Kidney (tissue), 13 donors: ENCODE measurements at regions not wholly inside any gene's neighbourhood (a gene's known extent, or its start where the extent isn't known, plus 50 kb on each side); places are given as distances from the start of the nearest gene placed in this dataset.

Source experiments
- DNase-seq, 5 donors: peaks; one replicate each; pipeline ENCODE4 v3.0.0-alpha.2; 2013 to 2020
- FAIRE-seq: peaks from 2 replicates; lab custom pipeline; 2012; peaks lifted over from hg19 to GRCh38; lab: Jason Lieb, UNC
- H3K27ac ChIP-seq, 2 donors: one replicate each; pipeline ENCODE4 v1.7.0; 2013; ENCODE audit warnings: low read depth in 2 of 2, low read length in 2 of 2, inconsistent platforms in 1 of 2
- H3K27me3 ChIP-seq: one replicate; pipeline ENCODE4 v1.7.1; 2013; ENCODE audit warnings: low read length, inconsistent platforms; ENCODE audit not compliant: control insufficient read depth, insufficient read depth
- H3K36me3 ChIP-seq, 3 donors: one replicate each; pipeline versions ENCODE4 v1.7.0 to v1.7.1; 2013; ENCODE audit warnings: low read length in 3 of 3, control low read depth in 1 of 3, inconsistent platforms in 1 of 3; ENCODE audit not compliant: insufficient read depth in 3 of 3, control insufficient read depth in 2 of 3
- H3K4me1 ChIP-seq, 3 donors: one replicate each; pipeline versions ENCODE4 v1.7.0 to v1.7.1; 2013; ENCODE audit warnings: low read length in 3 of 3, inconsistent platforms in 1 of 3, low read depth in 1 of 3; ENCODE audit not compliant: control insufficient read depth in 2 of 3, insufficient read depth in 2 of 3
- H3K4me3 ChIP-seq, 3 donors: one replicate each; pipeline versions ENCODE4 v1.7.0 to v1.8.1; 2013; ENCODE audit warnings: low read length in 3 of 3, control low read depth in 1 of 3, inconsistent platforms in 1 of 3
- H3K9ac ChIP-seq, 3 donors: one replicate each; pipeline versions ENCODE4 v1.7.0 to v1.7.1; 2013; ENCODE audit warnings: low read length in 3 of 3, control low read depth in 1 of 3, inconsistent platforms in 1 of 3
- H3K9me3 ChIP-seq, 3 donors: one replicate each; pipeline versions ENCODE4 v1.7.0 to v1.7.1; 2013; ENCODE audit warnings: low read length in 3 of 3, control low read depth in 1 of 3, inconsistent platforms in 1 of 3; ENCODE audit not compliant: control insufficient read depth in 2 of 3, insufficient read depth in 1 of 3
- CTCF ChIP-seq: IDR thresholded peaks from 3 replicates; pipeline ENCODE4 v1.5.1; 2012; ENCODE audit warnings: mild to moderate bottlenecking, moderate library complexity, borderline replicate concordance; ENCODE audit not compliant: insufficient read depth; ENCODE audit errors: extremely low read depth
- intact Hi-C: fragments of 100-400 bp; cut with DNase I; formaldehyde crosslinking; loops from one replicate; pipeline ENCODE4 v1.11.1; 2022
- donor health status: control.
- donor health status: control.
- donor health status: control.
- donor health status: control.
- donor health status: control.
- donor health status: DM: yes; HTN: yes; CAD: no.
- donor health status: Normal renal cell carcinoma (clear cell type).

- intact Hi-C loops: no loop called here
- no peak for TF ChIP-seq CTCF
- no peaks in the 10 kb centered on the region for H3K9me3 ChIP-seq
- H3K27ac ChIP-seq: no peak overlapping the region
- DNase-seq (no peak), FAIRE-seq (no peak)
- H3K4me1 ChIP-seq: peaks cover 0 to 4% (median 0%) of the 10 kb centered on the region in 3 donors
- H3K27me3 ChIP-seq: no peaks in the 10 kb centered on the region
- no peak overlapping the region for H3K9ac ChIP-seq
- H3K36me3 ChIP-seq: no peaks in the 10 kb centered on the region
- no peak overlapping the region for H3K4me3 ChIP-seq
Measured at GRCh38 chr5:159824188-159825161, 91.8 kb upstream of the ADRA1B start.

GRCh38 chr5:159825551-159826051 lies 90.7 kb upstream of the ADRA1B start:
- FAIRE-seq (no peak), DNase-seq (no peak)
- H3K9ac ChIP-seq: no peak overlapping the region
- H3K36me3 ChIP-seq: no peaks in the 10 kb centered on the region
- intact Hi-C loops: no loop called here
- peaks cover 0 to 4% (median 0%) of the 10 kb centered on the region in 3 donors for H3K4me1 ChIP-seq
- H3K27me3 ChIP-seq: no peaks in the 10 kb centered on the region
- H3K27ac ChIP-seq: no peak overlapping the region
- no peak for TF ChIP-seq CTCF
- no peaks in the 10 kb centered on the region for H3K9me3 ChIP-seq
- H3K4me3 ChIP-seq: no peak overlapping the region

GRCh38 chr5:159826351-159827214 lies 89.7 kb upstream of the ADRA1B start:
- Histone ChIP-seq H3K9ac (no peak overlapping the region), H3K27me3 (no peaks in the 10 kb centered on the region), H3K36me3 (no peaks in the 10 kb centered on the region), H3K4me3 (no peak overlapping the region), H3K27ac (no peak overlapping the region), H3K4me1 (peaks cover 0 to 4% (median 0%) of the 10 kb centered on the region in 3 donors), H3K9me3 (no peaks in the 10 kb centered on the region)
- DNase-seq: no peak
- FAIRE-seq: no peak
- TF ChIP-seq CTCF: no peak
- intact Hi-C loops: no loop called here
